Heart left ventricle (tissue), 13 donors: ENCODE measurements at regions not wholly inside any gene's neighbourhood (a gene's known extent, or its start where the extent isn't known, plus 50 kb on each side); places are given as distances from the start of the nearest gene placed in this dataset.

Experiments
- CTCF ChIP-seq, 12 donors: fragments of 200-600 bp; sonication (generic) in 4 of 12; IDR thresholded peaks; one replicate each; pipeline versions ENCODE4 v1.5.0 to v1.8.0; 2018 to 2022; ENCODE audit warnings: antibody characterized with exemption in 12 of 12, mild to moderate bottlenecking in 5 of 12
- POLR2A ChIP-seq, 2 donors: fragments of 450-650 bp; IDR thresholded peaks; one replicate each; pipeline ENCODE4 v1.6.1; 2017; ENCODE audit warnings: antibody characterized with exemption in 2 of 2, mild to moderate bottlenecking in 2 of 2, moderate library complexity in 2 of 2
- donor health status: ischemic (EF 13 %, LVEDD 7.1; RV severe dilation, severe dysfunction).
- donor health status: DM: no; HTN: yes; CAD: no.
- donor health status: DM: no; HTN: no; CAD: no.
- donor health status: ischemic (EF 25% LVEDD 6.9; RV normal size, moderate dysfunction).
- donor health status: ischemic (EF 25% LVEDD 5.7; RV mildly dilated, moderate dysfunction).
- donor health status: ischemic (EF 35%, LVEDD 5.7; RV mildly dilated, moderate dysfunction).
- donor health status: nonischemic (EF 11% LVEDD 7.7; RV severe dilation, severe dysfunction).
- donor health status: DM: yes; HTN: yes; CAD: no.
- donor health status: PGD.
- donor health status: ischemic (EF 29% LVEDD 5.4; RV normal size, mild dysfunction).
- donor health status: nonischemic (EF 23%, LVEDD 6.1; RV moderate dilation, normal function).

- TF ChIP-seq CTCF (IDR thresholded peaks at IDR 0.05) (no peak), POLR2A (IDR thresholded peaks at IDR 0.05) (no peak)
Measured at GRCh38 chrX:22347491-22347890, 74.8 kb downstream of the CBLL2 start.
